Aorta (tissue), 5 donors: ENCODE measurements at regions not wholly inside any gene's neighbourhood (a gene's known extent, or its start where the extent isn't known, plus 50 kb on each side); places are given as distances from the start of the nearest gene placed in this dataset.
"Not testable (repeated sequence)": the region's sequence is repeated elsewhere in the genome, so short reads cannot be mapped to it uniquely, and the experiment has no call there.

Source experiments
- ATAC-seq: fragments of 200-7000 bp; cut with Tn5 transposase; one replicate; pipeline ENCODE4 v1.9.1; 2022; ENCODE audit warnings: moderate library complexity; ENCODE audit not compliant: low FRiP score
- DNase-seq, 2 donors: peaks; one replicate each; pipeline ENCODE4 v3.0.0-alpha.2; 2020
- H3K27ac ChIP-seq, 2 donors: one replicate each; pipeline ENCODE4 v1.5.1; 2013; ENCODE audit warnings: low read length in 2 of 2, mild to moderate bottlenecking in 2 of 2, moderate library complexity in 2 of 2, control low read depth in 1 of 2, inconsistent platforms in 1 of 2, low read depth in 1 of 2
- H3K27me3 ChIP-seq, 2 donors: one replicate each; pipeline ENCODE4 v1.6.1; 2013; ENCODE audit warnings: control low read depth in 1 of 2, low read length in 1 of 2, mild to moderate bottlenecking in 1 of 2, moderate library complexity in 1 of 2; ENCODE audit not compliant: insufficient read depth in 2 of 2, control insufficient read depth in 1 of 2
- H3K36me3 ChIP-seq, 2 donors: one replicate each; pipeline ENCODE4 v1.6.1; 2013; ENCODE audit warnings: control low read depth in 1 of 2, low read length in 1 of 2, mild to moderate bottlenecking in 1 of 2; ENCODE audit not compliant: insufficient read depth in 2 of 2, control insufficient read depth in 1 of 2
- H3K4me1 ChIP-seq, 2 donors: one replicate each; pipeline ENCODE4 v1.6.1; 2013; ENCODE audit warnings: low read length in 2 of 2, control low read depth in 1 of 2, mild to moderate bottlenecking in 1 of 2, moderate library complexity in 1 of 2; ENCODE audit not compliant: insufficient read depth in 2 of 2, control insufficient read depth in 1 of 2
- H3K4me3 ChIP-seq, 2 donors: one replicate each; pipeline ENCODE4 v1.5.1; 2013; ENCODE audit warnings: low read length in 2 of 2, control low read depth in 1 of 2, mild to moderate bottlenecking in 1 of 2
- H3K9me3 ChIP-seq: one replicate; pipeline ENCODE4 v1.6.1; 2013; ENCODE audit warnings: mild to moderate bottlenecking, low read length; ENCODE audit not compliant: control insufficient read depth
- WGBS, 2 donors: extraction: QIAGEN DNeasy Blood & Tissue Kit; methylation state at CpG; one replicate each; pipeline ENCODE4 v1.1.7; 2013; 5-methylcytosine and 5-hydroxymethylcytosine counted together
- intact Hi-C, 2 donors: fragments of 100-400 bp; cut with DNase I; formaldehyde crosslinking; loops; one replicate each; pipeline versions ENCODE4 v1.14.2 to v1.15.0; 2022
- donor health status: healthy with polysubstance abuse.
- donor health status: Bipolar disorder and iron deficiency.
- donor health status: DM: no; HTN: no; CAD: no.
- donor health status: DM: no; HTN: no; CAD: no.
- donor health status: DM: yes; HTN: yes; CAD: no.

GRCh38 chr10:53537508-53537907 is 764.9 kb upstream of the MBL2 start:
- no peak for ATAC-seq
- no peak for DNase-seq
- Histone ChIP-seq H3K9me3 (no peaks in the 10 kb centered on the region), H3K27me3 (no peaks in the 10 kb centered on the region), H3K36me3 (no peaks in the 10 kb centered on the region), H3K4me3 (no peak overlapping the region), H3K27ac (no peak overlapping the region), H3K4me1 (no peaks in the 10 kb centered on the region)
- intact Hi-C loops = no loop called here

DNA sequence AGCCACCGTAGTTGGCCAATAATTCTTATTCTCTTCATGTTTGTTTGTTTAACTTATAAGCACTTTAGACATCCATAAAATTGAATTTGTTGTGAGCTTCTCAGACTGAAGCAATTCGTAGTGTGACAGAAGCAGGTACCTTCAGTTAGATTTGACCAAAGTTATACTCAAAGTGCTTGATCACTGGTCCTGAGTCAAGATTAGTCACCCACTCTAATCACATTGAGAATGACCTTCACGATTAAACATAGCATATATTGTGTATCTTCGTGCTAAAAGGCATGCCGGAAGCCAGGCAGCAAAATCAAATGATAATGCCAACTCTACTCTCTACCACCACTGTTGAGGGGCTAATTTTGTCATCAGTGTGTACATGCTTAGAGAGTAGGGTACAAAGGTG is 763.7 kb upstream of the MBL2 start:
- no peak overlapping the region for H3K4me3 ChIP-seq
- H3K27me3 ChIP-seq = no peaks in the 10 kb centered on the region
- H3K36me3 ChIP-seq = no peaks in the 10 kb centered on the region
- DNase-seq = no peak
- H3K9me3 ChIP-seq = no peaks in the 10 kb centered on the region
- H3K27ac ChIP-seq = no peak overlapping the region
- intact Hi-C loops = no loop called here
- no peaks in the 10 kb centered on the region for H3K4me1 ChIP-seq
- WGBS, 2 donors = 74 to 75% methylated on average over 5 of the region's 5 CpGs
- ATAC-seq = no peak

DNA sequence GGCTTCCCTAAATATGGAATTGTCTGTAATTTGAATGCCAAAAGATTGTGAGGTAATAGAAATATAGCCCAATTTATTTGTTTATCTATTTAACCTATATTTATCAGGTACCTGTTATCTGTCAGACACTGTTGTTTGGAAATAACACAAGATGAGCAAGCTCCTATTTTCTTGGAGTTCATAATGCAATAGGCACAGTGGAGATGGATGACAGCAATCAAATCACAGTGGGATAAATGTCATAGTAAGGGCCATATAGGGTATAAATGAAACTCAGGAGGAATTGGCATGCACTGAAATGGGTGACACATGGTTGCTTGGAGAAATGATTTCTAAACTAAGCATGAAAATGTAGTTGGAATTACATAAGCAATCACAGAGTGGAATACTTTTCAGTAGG is 761.8 kb upstream of the MBL2 start:
- Histone ChIP-seq H3K9me3 (no peaks in the 10 kb centered on the region), H3K4me3 (no peak overlapping the region), H3K27ac (no peak overlapping the region), H3K4me1 (no peaks in the 10 kb centered on the region), H3K36me3 (no peaks in the 10 kb centered on the region), H3K27me3 (no peaks in the 10 kb centered on the region)
- DNase-seq (no peak), ATAC-seq (no peak)
- intact Hi-C loops = no loop called here

DNA sequence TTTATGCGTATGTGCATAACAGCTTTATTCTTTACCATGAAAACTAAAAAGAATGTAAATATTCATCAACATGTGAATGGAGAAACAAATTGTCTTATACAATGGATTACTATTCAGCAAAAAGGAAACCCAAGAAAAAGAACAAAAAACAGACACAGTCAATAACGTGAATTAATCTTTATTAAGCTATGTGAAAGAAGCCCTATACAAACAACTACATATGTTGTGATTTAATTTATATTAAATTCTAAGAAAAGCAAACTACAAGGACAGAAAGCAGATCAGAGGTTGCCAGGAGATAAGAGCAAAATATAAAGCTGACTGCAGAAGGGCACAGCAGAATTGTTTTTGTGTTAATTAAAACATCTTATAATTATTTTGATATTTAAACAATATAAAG is 756.4 kb upstream of the MBL2 start:
- ATAC-seq = no peak
- H3K36me3 ChIP-seq = no peaks in the 10 kb centered on the region
- intact Hi-C loops = no loop called here
- no peak overlapping the region for H3K4me3 ChIP-seq
- no peaks in the 10 kb centered on the region for H3K9me3 ChIP-seq
- no peak for DNase-seq
- no peaks in the 10 kb centered on the region for H3K27me3 ChIP-seq
- no peak overlapping the region for H3K27ac ChIP-seq
- H3K4me1 ChIP-seq = no peaks in the 10 kb centered on the region
- WGBS, 2 donors = 53 to 56% methylated on average over 2 of the region's 2 CpGs

DNA sequence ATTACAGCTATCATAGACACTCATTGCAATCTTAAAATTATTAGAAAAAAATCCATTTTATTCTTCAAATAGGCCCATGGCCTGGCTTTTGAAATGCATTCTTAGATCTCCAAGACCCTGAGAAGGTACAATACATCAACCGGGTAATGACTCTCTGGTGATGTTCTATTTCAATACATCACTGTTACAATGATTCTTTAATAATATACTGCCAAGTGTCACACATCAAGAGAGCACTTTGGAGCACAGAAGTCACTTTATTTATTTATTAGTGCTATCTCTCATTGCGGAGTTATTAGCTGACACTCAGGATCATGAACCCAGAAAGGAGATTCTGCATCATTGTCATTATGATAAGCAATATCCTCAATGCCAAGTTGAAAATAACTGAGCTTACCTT is 748.5 kb upstream of the MBL2 start:
- intact Hi-C loops = no loop called here
- H3K27me3 ChIP-seq = no peaks in the 10 kb centered on the region
- DNase-seq (no peak), ATAC-seq (no peak)
- no peaks in the 10 kb centered on the region for H3K4me1 ChIP-seq
- no peaks in the 10 kb centered on the region for H3K36me3 ChIP-seq
- H3K4me3 ChIP-seq = no peak overlapping the region
- no peak overlapping the region for H3K27ac ChIP-seq
- no peaks in the 10 kb centered on the region for H3K9me3 ChIP-seq
- WGBS, 2 donors = 79 to 84% methylated on average over 2 of the region's 2 CpGs

DNA sequence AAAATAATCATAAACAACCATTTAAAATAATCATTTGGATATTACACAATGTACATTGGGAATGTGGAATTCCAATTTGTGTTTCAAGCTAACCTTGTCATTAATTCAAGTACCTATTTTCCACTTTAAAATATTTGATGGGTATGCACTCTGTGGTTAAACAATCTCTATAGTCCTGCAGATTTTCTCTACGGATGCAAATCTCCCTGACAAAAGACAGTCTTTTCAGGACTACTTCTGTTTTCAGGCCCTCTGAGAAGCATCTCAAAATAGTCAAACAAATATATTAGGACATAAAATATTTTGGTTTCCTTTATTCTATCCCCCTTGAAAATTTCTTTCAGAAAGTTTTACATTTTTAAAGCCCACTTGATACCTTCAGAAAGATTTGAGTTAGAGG is 735.6 kb upstream of the MBL2 start:
- no peak overlapping the region for H3K4me3 ChIP-seq

GRCh38 chr10:53504492-53504891 is 731.9 kb upstream of the MBL2 start:
- DNase-seq, ATAC-seq, H3K27me3 ChIP-seq, H3K4me1 ChIP-seq, H3K27ac ChIP-seq, intact Hi-C loops, H3K36me3 ChIP-seq, H3K4me3 ChIP-seq, H3K9me3 ChIP-seq: not testable (repeated sequence)
- WGBS, 2 donors = 91 to 98% methylated on average over 2 of the region's 2 CpGs

More for the DNA sequence above, 735.6 kb upstream of the MBL2 start:
- 39 to 41% methylated on average over 1 of the region's 1 CpG for WGBS, 2 donors
- Histone ChIP-seq H3K36me3 (no peaks in the 10 kb centered on the region), H3K27ac (no peak overlapping the region), H3K4me1 (no peaks in the 10 kb centered on the region), H3K27me3 (no peaks in the 10 kb centered on the region), H3K9me3 (no peaks in the 10 kb centered on the region)
- DNase-seq (no peak), ATAC-seq (no peak)
- intact Hi-C loops = no loop called here

GRCh38 chr10:53491774-53492173 is 719.2 kb upstream of the MBL2 start:
- H3K36me3 ChIP-seq = no peaks in the 10 kb centered on the region
- no peak overlapping the region for H3K27ac ChIP-seq
- intact Hi-C loops = no loop called here
- WGBS, 2 donors = 78 to 79% methylated on average over 2 of the region's 2 CpGs
- H3K4me3 ChIP-seq = no peak overlapping the region
- H3K9me3 ChIP-seq = no peaks in the 10 kb centered on the region
- ATAC-seq = no peak
- DNase-seq = no peak
- H3K4me1 ChIP-seq = no peaks in the 10 kb centered on the region
- no peaks in the 10 kb centered on the region for H3K27me3 ChIP-seq

GRCh38 chr10:53490553-53490952 is 718.0 kb upstream of the MBL2 start:
- Histone ChIP-seq H3K9me3 (no peaks in the 10 kb centered on the region), H3K27me3 (no peaks in the 10 kb centered on the region), H3K4me1 (no peaks in the 10 kb centered on the region), H3K4me3 (no peak overlapping the region), H3K36me3 (no peaks in the 10 kb centered on the region), H3K27ac (no peak overlapping the region)
- no peak for DNase-seq
- no peak for ATAC-seq
- intact Hi-C loops = no loop called here
- 93 to 97% methylated on average over 1 of the region's 1 CpG for WGBS, 2 donors
